HepG2 (cell line): ENCODE measurements at regions not wholly inside any gene's neighbourhood (a gene's known extent, or its start where the extent isn't known, plus 50 kb on each side); places are given as distances from the start of the nearest gene placed in this dataset.

ENCODE experiments used
- CREB3 ChIP-seq: sonication (generic); formaldehyde crosslinking; IDR thresholded peaks from 2 replicates; pipeline ENCODE4 v1.5.0; 2020; ENCODE audit warnings: missing genetic modification reagents
- DNMT3B ChIP-seq: conservative IDR thresholded peaks from 2 replicates; pipeline ENCODE4 v1.6.1; 2016; ENCODE audit warnings: missing biosample characterization, control low read depth
- EED ChIP-seq: sonication (generic); formaldehyde crosslinking; IDR thresholded peaks from 2 replicates; pipeline ENCODE4 v1.5.0; 2020; ENCODE audit warnings: mild to moderate bottlenecking, missing genetic modification reagents
- FOXM1 ChIP-seq: sonication (generic); formaldehyde crosslinking; IDR thresholded peaks from 2 replicates; pipeline ENCODE4 v1.5.0; 2020; ENCODE audit warnings: missing genetic modification reagents
- GPBP1L1 ChIP-seq: sonication (generic); formaldehyde crosslinking; IDR thresholded peaks from 2 replicates; pipeline ENCODE4 v1.5.0; 2020; ENCODE audit warnings: mild to moderate bottlenecking, missing genetic modification reagents
- GRHL1 ChIP-seq: sonication (generic); formaldehyde crosslinking; conservative IDR thresholded peaks from 2 replicates; pipeline ENCODE4 v1.8.0; 2022; ENCODE audit warnings: missing genetic modification reagents
- HIC2 ChIP-seq: sonication (generic); formaldehyde crosslinking; IDR thresholded peaks from 2 replicates; pipeline ENCODE4 v1.9.0; 2022; ENCODE audit warnings: low read depth, missing genetic modification reagents
- KDM5A ChIP-seq: fragments of 200-600 bp; sonication (generic); IDR thresholded peaks from 2 replicates; pipeline ENCODE4 v1.7.0; 2018; ENCODE audit warnings: antibody characterized with exemption, mild to moderate bottlenecking, low read length, borderline replicate concordance
- MAZ ChIP-seq, 2 experiments: sonication (generic) in 1 of 2; formaldehyde crosslinking in 1 of 2; IDR thresholded peaks; 2 replicates each; pipeline versions ENCODE4 v1.5.0 to v1.6.1; 2012 to 2020; ENCODE audit warnings: low read depth in 2 of 2, mild to moderate bottlenecking in 2 of 2, borderline replicate concordance in 1 of 2, improper control_type of control experiment in 1 of 2, low read length in 1 of 2, missing genetic modification reagents in 1 of 2, moderate library complexity in 1 of 2
- MIXL1 ChIP-seq: IDR thresholded peaks from 2 replicates; pipeline ENCODE4 v1.6.1; 2016
- MXD3 ChIP-seq: IDR thresholded peaks from 2 replicates; pipeline ENCODE4 v1.6.1; 2016; ENCODE audit warnings: mild to moderate bottlenecking, missing biosample characterization, missing genetic modification reagents
- NFE2L1 ChIP-seq: sonication (generic); formaldehyde crosslinking; IDR thresholded peaks from 2 replicates; pipeline ENCODE4 v1.4.0; 2020; ENCODE audit warnings: missing genetic modification reagents, mild to moderate bottlenecking, borderline replicate concordance
- NFKBIZ ChIP-seq: IDR thresholded peaks from 2 replicates; pipeline ENCODE4 v1.6.1; 2018; ENCODE audit warnings: missing genetic modification reagents, missing compliant biosample characterization
- PITX1 ChIP-seq: sonication (generic); formaldehyde crosslinking; IDR thresholded peaks from 2 replicates; pipeline ENCODE4 v1.5.1; 2020; ENCODE audit warnings: mild to moderate bottlenecking, missing genetic modification reagents
- RXRB ChIP-seq: IDR thresholded peaks from 2 replicates; pipeline ENCODE4 v1.6.1; 2016; ENCODE audit warnings: borderline replicate concordance, missing genetic modification reagents, missing compliant biosample characterization
- TMF1 ChIP-seq: sonication (generic); formaldehyde crosslinking; IDR thresholded peaks from 2 replicates; pipeline ENCODE4 v1.8.1; 2022; ENCODE audit warnings: low read depth, missing genetic modification reagents
- ZBTB10 ChIP-seq: sonication (generic); formaldehyde crosslinking; IDR thresholded peaks from 2 replicates; pipeline ENCODE4 v1.4.0; 2020; ENCODE audit warnings: missing genetic modification reagents, borderline replicate concordance
- ZFP36L2 ChIP-seq: sonication (generic); formaldehyde crosslinking; IDR thresholded peaks from 2 replicates; pipeline ENCODE4 v1.4.0; 2020; ENCODE audit warnings: missing genetic modification reagents
- ZNF138 ChIP-seq: sonication (generic); formaldehyde crosslinking; IDR thresholded peaks from 2 replicates; pipeline ENCODE4 v1.5.0; 2020; ENCODE audit warnings: mild to moderate bottlenecking, low read depth, missing genetic modification reagents
- ZNF788 ChIP-seq: sonication (generic); formaldehyde crosslinking; IDR thresholded peaks from 2 replicates; pipeline ENCODE4 v1.5.0; 2020; ENCODE audit warnings: mild to moderate bottlenecking, missing genetic modification reagents, borderline replicate concordance

- no peak for TF ChIP-seq ZFP36L2 (CRISPR knock-in tag)
- TF ChIP-seq ZNF138, result no peak
- TF ChIP-seq MIXL1 (CRISPR knock-in tag), result peak; percentile 80
- TF ChIP-seq NFE2L1 (CRISPR knock-in tag), result no peak
- TF ChIP-seq MXD3 (CRISPR knock-in tag), result no peak
- no peak for TF ChIP-seq KDM5A
- no peak for TF ChIP-seq CREB3
- no peak for TF ChIP-seq MAZ (IDR thresholded peaks at IDR 0.05; ENCODE audit: borderline replicate concordance, low read depth, low read length)
- TF ChIP-seq MAZ (CRISPR knock-in tag; IDR thresholded peaks at IDR 0.05; ENCODE audit: low read depth), result peak; percentile 33; the same call in 1 of the 2 replicates
- no peak for TF ChIP-seq GRHL1
- TF ChIP-seq PITX1 (CRISPR knock-in tag), result peak; percentile 63; the same call in 1 of the 2 replicates
- no peak for TF ChIP-seq EED (CRISPR knock-in tag)
- peak; percentile 76 for TF ChIP-seq RXRB (CRISPR knock-in tag)
- no peak for TF ChIP-seq GPBP1L1
- no peak for TF ChIP-seq FOXM1
- no peak for TF ChIP-seq TMF1 (CRISPR knock-in tag)
- peak; percentile 85; the same call in 1 of the 2 replicates for TF ChIP-seq DNMT3B (CRISPR knock-in tag)
- TF ChIP-seq ZNF788 (CRISPR knock-in tag), result peak; percentile 32; the same call in 1 of the 2 replicates
- no peak for TF ChIP-seq HIC2 (CRISPR knock-in tag)
- TF ChIP-seq ZBTB10 (CRISPR knock-in tag), result 0 out of 2 replicates have a peak, but pooled peaks have one; percentile 23
- TF ChIP-seq NFKBIZ (CRISPR knock-in tag), result peak; percentile 80; the same call in 1 of the 2 replicates
These were observed 260.2 kb upstream of the TRIB2 start (continued) for GRCh38 chr2:12456293-12457106.
